Adrenal gland (tissue), 5 donors: ENCODE measurements at regions not wholly inside any gene's neighbourhood (a gene's known extent, or its start where the extent isn't known, plus 50 kb on each side); places are given as distances from the start of the nearest gene placed in this dataset.

Experiments
- CTCF ChIP-seq, 6 experiments: fragments of 450-650 bp in 4 of 6; fragments of 200-600 bp in 2 of 6; sonication (generic) in 1 of 6; IDR thresholded peaks; 1 replicate in 5 of 6; 2 replicates in 1 of 6; pipeline versions ENCODE4 v1.5.1 to v1.8.0; 2016 to 2021; ENCODE audit warnings: antibody characterized with exemption in 6 of 6, mild to moderate bottlenecking in 2 of 6, moderate library complexity in 1 of 6
- POLR2A ChIP-seq, 2 donors: fragments of 450-650 bp; IDR thresholded peaks; one replicate each; pipeline ENCODE4 v1.6.1; 2017; ENCODE audit warnings: antibody characterized with exemption in 2 of 2, mild to moderate bottlenecking in 2 of 2, moderate library complexity in 1 of 2
- donor health status: DM: no; HTN: no; CAD: no.

DNA sequence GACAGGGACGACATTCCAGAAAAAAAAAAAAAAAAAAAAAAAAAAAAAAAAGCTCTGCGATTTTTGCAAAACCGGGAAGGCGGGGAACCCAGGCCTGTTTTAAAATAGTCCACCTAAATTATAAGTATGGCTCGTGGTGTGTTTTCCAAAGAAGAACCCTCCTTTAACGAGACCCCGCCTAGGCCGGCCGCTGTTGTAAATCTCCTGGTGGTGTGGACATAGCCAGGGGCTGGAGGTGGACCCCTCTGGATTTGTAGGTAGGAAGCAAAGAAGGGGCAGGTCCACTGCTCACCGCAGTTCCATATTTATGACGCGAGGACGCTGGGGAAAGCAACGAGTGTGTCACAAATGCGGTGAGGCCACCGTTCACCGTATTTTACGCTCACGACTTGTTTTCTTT is 94.0 kb upstream of the SHOX start:
- no peak for TF ChIP-seq CTCF (IDR thresholded peaks at IDR 0.05)
- no peak for TF ChIP-seq POLR2A (IDR thresholded peaks at IDR 0.05)
